ENCODE measurements at regions not wholly inside any gene's neighbourhood (a gene's known extent, or its start where the extent isn't known, plus 50 kb on each side); places are given as distances from the start of the nearest gene placed in this dataset.

GRCh38 chr9:106795031-106795430 lies 67.9 kb upstream of the ZNF462 start:
- Histone ChIP-seq H3K4me1 (ENCODE audit: control insufficient read depth, insufficient read depth, low read length) (peaks cover 2% of the 10 kb centered on the region), H3K4me3 (ENCODE audit: low read length) (no peak overlapping the region), H3K9me3 (replicated peaks; ENCODE audit: control insufficient read depth, low read depth, low read length) (no peaks in the 10 kb centered on the region), H3K36me3 (ENCODE audit: control insufficient read depth, insufficient read depth, low read length) (no peaks in the 10 kb centered on the region), H3K27me3 (ENCODE audit: control insufficient read depth, insufficient read depth, low read length) (no peaks in the 10 kb centered on the region), H3K27ac (ENCODE audit: low read length) (peak overlapping the region; percentile 13)
- peak; percentile 83 for DNase-seq
- 11% methylated on average over 4 of the region's 4 CpGs for WGBS (ENCODE audit: insufficient coverage)

- DNase-seq = peak; percentile 62
- no peak overlapping the region for H3K4me3 ChIP-seq (ENCODE audit: low read length)
- no peak overlapping the region for H3K27ac ChIP-seq (ENCODE audit: low read length)
- H3K4me1 ChIP-seq (ENCODE audit: control insufficient read depth, insufficient read depth, low read length) = peaks cover 2% of the 10 kb centered on the region
- H3K9me3 ChIP-seq (replicated peaks; ENCODE audit: control insufficient read depth, low read depth, low read length) = no peaks in the 10 kb centered on the region
- no peaks in the 10 kb centered on the region for H3K27me3 ChIP-seq (ENCODE audit: control insufficient read depth, insufficient read depth, low read length)
- no peaks in the 10 kb centered on the region for H3K36me3 ChIP-seq (ENCODE audit: control insufficient read depth, insufficient read depth, low read length)
Measured at GRCh38 chr9:106796771-106797170, 66.2 kb upstream of the ZNF462 start.

GRCh38 chr9:106797299-106797698 lies 65.7 kb upstream of the ZNF462 start:
- WGBS (ENCODE audit: insufficient coverage) = no CpG with 5 or more reads among the region's 2 CpGs

DNA sequence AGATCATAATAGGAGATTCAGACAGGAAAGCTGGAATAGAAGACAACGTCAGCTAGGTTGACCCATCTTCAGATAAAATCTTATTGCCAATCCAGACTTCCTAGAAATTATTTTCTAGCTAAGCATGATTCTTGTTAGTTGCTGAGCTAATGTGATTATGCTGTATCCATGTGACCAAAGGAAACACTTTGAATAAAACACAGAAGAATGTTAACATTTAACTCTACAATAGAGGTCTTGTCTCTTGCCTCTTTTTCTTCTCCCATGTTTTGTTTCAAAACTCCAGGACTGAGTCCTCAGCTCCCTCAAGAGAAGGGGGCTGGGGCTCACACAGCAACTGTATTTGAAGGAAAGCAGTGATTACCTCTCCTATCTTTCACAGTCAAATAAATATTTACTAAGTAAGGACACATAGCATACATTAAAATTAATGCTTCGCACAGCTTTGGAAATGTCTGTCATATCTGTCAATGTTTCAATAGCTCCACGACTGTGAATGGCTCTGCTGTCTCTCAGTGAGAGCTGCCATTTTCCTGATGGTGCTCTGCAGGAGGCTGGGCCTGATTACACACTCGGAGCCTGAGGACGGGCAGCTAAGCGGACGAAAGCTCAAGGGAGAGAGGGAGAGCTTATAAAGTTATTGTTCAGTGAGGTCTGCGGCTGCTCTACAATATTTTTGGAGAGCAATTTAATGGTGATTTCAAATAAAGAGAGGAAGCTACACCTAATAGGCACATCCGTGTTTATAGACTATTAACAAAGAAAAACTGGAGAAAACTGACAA lies 64.8 kb upstream of the ZNF462 start:
- no peak overlapping the region for H3K27ac ChIP-seq (ENCODE audit: low read length)
- H3K4me3 ChIP-seq (ENCODE audit: low read length) = no peak overlapping the region
- H3K9me3 ChIP-seq (replicated peaks; ENCODE audit: control insufficient read depth, low read depth, low read length) = no peaks in the 10 kb centered on the region
- H3K27me3 ChIP-seq (ENCODE audit: control insufficient read depth, insufficient read depth, low read length) = no peaks in the 10 kb centered on the region
- no peak for DNase-seq
- H3K36me3 ChIP-seq (ENCODE audit: control insufficient read depth, insufficient read depth, low read length) = no peaks in the 10 kb centered on the region
- H3K4me1 ChIP-seq (ENCODE audit: control insufficient read depth, insufficient read depth, low read length) = peaks cover 2% of the 10 kb centered on the region
- 100% methylated on average over 1 of the region's 9 CpGs for WGBS (ENCODE audit: insufficient coverage)

More at GRCh38 chr9:106797299-106797698, 65.7 kb upstream of the ZNF462 start:
- H3K27me3 ChIP-seq (ENCODE audit: control insufficient read depth, insufficient read depth, low read length) = no peaks in the 10 kb centered on the region
- DNase-seq = no peak
- peaks cover 2% of the 10 kb centered on the region for H3K4me1 ChIP-seq (ENCODE audit: control insufficient read depth, insufficient read depth, low read length)
- no peak overlapping the region for H3K4me3 ChIP-seq (ENCODE audit: low read length)
- no peaks in the 10 kb centered on the region for H3K36me3 ChIP-seq (ENCODE audit: control insufficient read depth, insufficient read depth, low read length)
- H3K9me3 ChIP-seq (replicated peaks; ENCODE audit: control insufficient read depth, low read depth, low read length) = no peaks in the 10 kb centered on the region
- no peak overlapping the region for H3K27ac ChIP-seq (ENCODE audit: low read length)

- no peaks in the 10 kb centered on the region for H3K27me3 ChIP-seq (ENCODE audit: control insufficient read depth, insufficient read depth, low read length)
- H3K36me3 ChIP-seq (ENCODE audit: control insufficient read depth, insufficient read depth, low read length) = no peaks in the 10 kb centered on the region
- H3K4me1 ChIP-seq (ENCODE audit: control insufficient read depth, insufficient read depth, low read length) = peaks cover 2% of the 10 kb centered on the region
- peak; percentile 57 for DNase-seq
- no peak overlapping the region for H3K4me3 ChIP-seq (ENCODE audit: low read length)
- H3K27ac ChIP-seq (ENCODE audit: low read length) = no peak overlapping the region
- H3K9me3 ChIP-seq (replicated peaks; ENCODE audit: control insufficient read depth, low read depth, low read length) = no peaks in the 10 kb centered on the region
- WGBS (ENCODE audit: insufficient coverage) = no CpG with 5 or more reads among the region's 4 CpGs
Measured at GRCh38 chr9:106799152-106799551, 63.8 kb upstream of the ZNF462 start.

DNA sequence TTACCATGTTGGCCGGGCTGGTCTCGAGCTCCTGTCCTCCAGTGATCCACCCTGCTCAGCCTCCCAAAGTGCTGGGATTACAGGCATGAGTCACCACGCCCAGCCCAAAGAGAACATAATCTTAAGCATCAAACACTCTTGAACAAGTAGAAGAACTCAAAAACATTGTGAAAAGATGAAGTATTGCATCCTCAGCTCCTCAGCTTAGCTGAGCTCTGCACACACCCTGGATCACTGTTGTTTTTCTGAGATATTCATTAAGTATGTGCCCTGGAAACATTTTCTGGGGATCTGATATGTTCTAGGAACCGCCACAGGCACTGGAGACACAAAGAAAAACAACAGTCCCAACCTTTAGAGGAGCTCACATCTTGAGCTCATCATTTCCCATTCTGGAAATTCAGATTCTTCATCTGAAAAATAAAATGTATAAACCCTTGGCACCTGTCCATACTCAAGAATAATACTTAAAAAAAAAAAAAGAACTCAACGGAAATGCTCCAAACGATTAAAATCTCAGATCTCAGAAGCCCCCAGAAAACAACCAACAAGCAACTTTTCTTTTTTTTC lies 62.2 kb upstream of the ZNF462 start:
- no peaks in the 10 kb centered on the region for H3K9me3 ChIP-seq (replicated peaks; ENCODE audit: control insufficient read depth, low read depth, low read length)
- H3K27me3 ChIP-seq (ENCODE audit: control insufficient read depth, insufficient read depth, low read length) = no peaks in the 10 kb centered on the region
- no peak overlapping the region for H3K27ac ChIP-seq (ENCODE audit: low read length)
- no peak overlapping the region for H3K4me3 ChIP-seq (ENCODE audit: low read length)
- peaks cover 2% of the 10 kb centered on the region for H3K4me1 ChIP-seq (ENCODE audit: control insufficient read depth, insufficient read depth, low read length)
- no CpG with 5 or more reads among the region's 6 CpGs for WGBS (ENCODE audit: insufficient coverage)
- no peaks in the 10 kb centered on the region for H3K36me3 ChIP-seq (ENCODE audit: control insufficient read depth, insufficient read depth, low read length)
- DNase-seq = peak; percentile 76

DNA sequence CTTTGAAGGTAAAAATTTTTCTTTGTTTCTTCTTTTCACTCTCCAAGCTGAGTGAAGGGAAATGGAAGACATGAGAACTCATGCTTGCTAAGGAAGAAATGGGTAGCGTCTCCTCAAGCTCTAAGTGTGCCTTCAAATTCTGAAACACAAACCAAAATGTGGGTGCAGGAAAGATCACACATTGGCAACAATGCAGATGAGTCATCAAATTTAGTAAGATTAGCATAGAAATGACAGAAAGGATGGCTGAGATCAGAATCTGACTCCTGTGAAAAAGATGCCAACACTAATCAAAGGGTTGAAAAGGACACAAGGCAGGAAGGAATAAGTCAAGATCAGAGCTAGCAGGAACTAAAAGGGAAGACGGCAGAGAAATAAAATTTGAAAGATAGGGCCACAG lies 61.1 kb upstream of the ZNF462 start:
- 80% methylated on average over 1 of the region's 2 CpGs for WGBS (ENCODE audit: insufficient coverage)
- no peak overlapping the region for H3K27ac ChIP-seq (ENCODE audit: low read length)
- no peaks in the 10 kb centered on the region for H3K27me3 ChIP-seq (ENCODE audit: control insufficient read depth, insufficient read depth, low read length)
- no peaks in the 10 kb centered on the region for H3K9me3 ChIP-seq (replicated peaks; ENCODE audit: control insufficient read depth, low read depth, low read length)
- no peak overlapping the region for H3K4me3 ChIP-seq (ENCODE audit: low read length)
- H3K4me1 ChIP-seq (ENCODE audit: control insufficient read depth, insufficient read depth, low read length) = peaks cover 2% of the 10 kb centered on the region
- DNase-seq = no peak
- H3K36me3 ChIP-seq (ENCODE audit: control insufficient read depth, insufficient read depth, low read length) = no peaks in the 10 kb centered on the region

Measured in muscle of leg (tissue), 3 donors.